C4-2B (cell line): ENCODE measurements at regions not wholly inside any gene's neighbourhood (a gene's known extent, or its start where the extent isn't known, plus 50 kb on each side); places are given as distances from the start of the nearest gene placed in this dataset.

Experiments
- CTCF ChIP-seq: fragments of 450-650 bp; conservative IDR thresholded peaks from 2 replicates; pipeline ENCODE4 v1.5.1; 2017; ENCODE audit warnings: mild to moderate bottlenecking
- ZFX ChIP-seq: fragments of 450-650 bp; IDR thresholded peaks from 2 replicates; pipeline ENCODE4 v1.6.1; 2017

- no peak for TF ChIP-seq CTCF
- TF ChIP-seq ZFX, result no peak
Observed at GRCh38 chr2:7448578-7449264, 531.5 kb downstream of the RNF144A start.
